Fibroblast of peridontal ligament (primary cell): ENCODE measurements at regions not wholly inside any gene's neighbourhood (a gene's known extent, or its start where the extent isn't known, plus 50 kb on each side); places are given as distances from the start of the nearest gene placed in this dataset.
"Not testable (repeated sequence)": the region's sequence is repeated elsewhere in the genome, so short reads cannot be mapped to it uniquely, and the experiment has no call there.

ENCODE experiments used
- DNase-seq: peaks from one replicate; pipeline ENCODE4 v3.0.0-alpha.2; 2010; ENCODE audit errors: extremely low read depth

GRCh38 chr6:166806217-166806838 lies 150.0 kb downstream of the RNASET2 start:
- DNase-seq = no peak

- DNase-seq = no peak
Observed at GRCh38 chr6:166803471-166803870, 152.9 kb downstream of the RNASET2 start.

GRCh38 chr6:166802401-166802800 lies 153.9 kb downstream of the RNASET2 start:
- DNase-seq = no peak

GRCh38 chr6:166800137-166800536 lies 156.2 kb downstream of the RNASET2 start:
- no peak for DNase-seq

- no peak for DNase-seq
Observed at GRCh38 chr6:166798652-166799051, 157.7 kb downstream of the RNASET2 start.

- DNase-seq = no peak
Observed at GRCh38 chr6:166796610-166797009, 159.7 kb downstream of the RNASET2 start.

GRCh38 chr6:166795879-166796278 lies 160.5 kb downstream of the RNASET2 start:
- DNase-seq = no peak

- not testable (repeated sequence) for DNase-seq
Observed at GRCh38 chr6:166790808-166791207, 163.8 kb upstream of the RPS6KA2 start.

- DNase-seq = not testable (repeated sequence)
Observed at GRCh38 chr6:166788846-166789529, 161.9 kb upstream of the RPS6KA2 start.

- DNase-seq = peak; percentile 81
Observed at GRCh38 chr6:166786704-166787293, 159.7 kb upstream of the RPS6KA2 start.

GRCh38 chr6:166785131-166785530 lies 158.1 kb upstream of the RPS6KA2 start:
- no peak for DNase-seq

- no peak for DNase-seq
Observed at GRCh38 chr6:166784691-166785090, 157.6 kb upstream of the RPS6KA2 start.

- DNase-seq = no peak
Observed at GRCh38 chr6:166782520-166782919, 155.5 kb upstream of the RPS6KA2 start.

- DNase-seq = no peak
Observed at GRCh38 chr6:166781331-166781730, 154.3 kb upstream of the RPS6KA2 start.

- no peak for DNase-seq
Observed at GRCh38 chr6:166779963-166780683, 153.1 kb upstream of the RPS6KA2 start.

GRCh38 chr6:166779381-166779780 lies 152.3 kb upstream of the RPS6KA2 start:
- no peak for DNase-seq

- no peak for DNase-seq
Observed at GRCh38 chr6:166778776-166779175, 151.7 kb upstream of the RPS6KA2 start.

GRCh38 chr6:166778046-166778445 lies 151.0 kb upstream of the RPS6KA2 start:
- no peak for DNase-seq

GRCh38 chr6:166777096-166777630 lies 150.1 kb upstream of the RPS6KA2 start:
- no peak for DNase-seq

- DNase-seq = no peak
Observed at GRCh38 chr6:166776571-166776970, 149.5 kb upstream of the RPS6KA2 start.

GRCh38 chr6:166775923-166776220 lies 148.8 kb upstream of the RPS6KA2 start:
- no peak for DNase-seq

GRCh38 chr6:166775180-166775922 lies 148.3 kb upstream of the RPS6KA2 start:
- DNase-seq = peak; percentile 85
